Esophagus muscularis mucosa (tissue), 3 donors: ENCODE measurements at regions not wholly inside any gene's neighbourhood (a gene's known extent, or its start where the extent isn't known, plus 50 kb on each side); places are given as distances from the start of the nearest gene placed in this dataset.

Experiments
- CTCF ChIP-seq, 3 experiments: fragments of 200-600 bp in 2 of 3; fragments of 450-650 bp in 1 of 3; sonication (generic) in 2 of 3; IDR thresholded peaks; one replicate each; pipeline ENCODE4 v1.5.1; 2017 to 2019; ENCODE audit warnings: antibody characterized with exemption in 3 of 3, mild to moderate bottlenecking in 2 of 3, moderate library complexity in 1 of 3
- POLR2A ChIP-seq: fragments of 450-650 bp; IDR thresholded peaks from one replicate; pipeline ENCODE4 v1.6.1; 2017; ENCODE audit warnings: antibody characterized with exemption, moderate library complexity, mild to moderate bottlenecking, low read depth
- POLR2AphosphoS5 ChIP-seq, 2 donors: sonication (generic); formaldehyde crosslinking; IDR thresholded peaks; one replicate each; pipeline ENCODE4 v1.6.1; 2017; ENCODE audit warnings: antibody characterized with exemption in 2 of 2

GRCh38 chr2:215681799-215682596 is 246.1 kb upstream of the FN1 start:
- TF ChIP-seq CTCF (IDR thresholded peaks at IDR 0.05) = no peak
- no peak for TF ChIP-seq POLR2AphosphoS5 (IDR thresholded peaks at IDR 0.05)
- TF ChIP-seq POLR2A = no peak
